GM19025 (cell line): ENCODE measurements at regions not wholly inside any gene's neighbourhood (a gene's known extent, or its start where the extent isn't known, plus 50 kb on each side); places are given as distances from the start of the nearest gene placed in this dataset.
"Not testable (repeated sequence)": the region's sequence is repeated elsewhere in the genome, so short reads cannot be mapped to it uniquely, and the experiment has no call there.

Source experiments
- ATAC-seq: cut with Tn5 transposase; IDR thresholded peaks from one replicate; pipeline ENCODE4 v1.9.1; 2021; ENCODE audit warnings: mild to moderate bottlenecking, low read depth, moderate library complexity; ENCODE audit not compliant: unreplicated experiment

DNA sequence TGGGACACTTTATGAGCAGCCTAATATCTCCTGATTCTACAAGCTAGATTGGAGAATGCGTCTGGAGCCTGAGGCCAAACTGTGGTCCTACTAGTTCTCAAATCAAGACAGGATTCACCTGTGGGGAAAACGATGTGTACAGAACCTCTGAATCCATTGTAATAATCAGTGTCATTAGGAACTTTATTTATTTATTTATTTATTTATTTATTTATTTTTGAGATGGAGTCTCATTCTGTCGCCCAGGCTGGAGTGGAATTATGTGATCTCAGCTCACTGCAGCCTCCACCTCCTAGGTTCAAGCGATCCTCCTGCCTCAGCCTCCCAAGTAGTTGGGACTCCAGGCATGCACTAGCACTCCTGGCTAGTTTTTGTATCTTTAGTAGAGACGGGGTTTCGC lies 52.6 kb upstream of the KIF26B start:
- not testable (repeated sequence) for ATAC-seq

DNA sequence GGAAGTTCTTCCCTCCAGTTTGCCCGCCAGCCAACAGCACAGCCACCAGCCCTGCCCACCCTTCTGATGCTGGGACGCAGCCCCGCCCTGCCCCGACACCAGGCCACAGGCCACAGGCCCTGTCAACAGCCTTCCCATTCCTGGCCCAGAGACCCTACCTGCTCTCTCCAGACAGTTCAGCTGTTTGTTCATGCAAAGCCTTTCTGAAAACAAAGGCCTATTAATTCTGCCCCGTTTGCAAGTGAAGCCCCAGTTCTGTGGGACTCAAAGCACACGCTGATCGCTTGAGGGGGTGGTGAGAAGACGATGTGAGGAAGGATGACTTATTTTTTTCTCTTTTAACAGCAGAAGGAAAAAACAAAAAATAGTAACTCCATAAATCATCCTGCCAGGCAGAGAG lies 55.4 kb upstream of the KIF26B start:
- ATAC-seq: no peak

- ATAC-seq: no peak
These were observed 55.9 kb upstream of the KIF26B start for GRCh38 chr1:245098924-245099323.

DNA sequence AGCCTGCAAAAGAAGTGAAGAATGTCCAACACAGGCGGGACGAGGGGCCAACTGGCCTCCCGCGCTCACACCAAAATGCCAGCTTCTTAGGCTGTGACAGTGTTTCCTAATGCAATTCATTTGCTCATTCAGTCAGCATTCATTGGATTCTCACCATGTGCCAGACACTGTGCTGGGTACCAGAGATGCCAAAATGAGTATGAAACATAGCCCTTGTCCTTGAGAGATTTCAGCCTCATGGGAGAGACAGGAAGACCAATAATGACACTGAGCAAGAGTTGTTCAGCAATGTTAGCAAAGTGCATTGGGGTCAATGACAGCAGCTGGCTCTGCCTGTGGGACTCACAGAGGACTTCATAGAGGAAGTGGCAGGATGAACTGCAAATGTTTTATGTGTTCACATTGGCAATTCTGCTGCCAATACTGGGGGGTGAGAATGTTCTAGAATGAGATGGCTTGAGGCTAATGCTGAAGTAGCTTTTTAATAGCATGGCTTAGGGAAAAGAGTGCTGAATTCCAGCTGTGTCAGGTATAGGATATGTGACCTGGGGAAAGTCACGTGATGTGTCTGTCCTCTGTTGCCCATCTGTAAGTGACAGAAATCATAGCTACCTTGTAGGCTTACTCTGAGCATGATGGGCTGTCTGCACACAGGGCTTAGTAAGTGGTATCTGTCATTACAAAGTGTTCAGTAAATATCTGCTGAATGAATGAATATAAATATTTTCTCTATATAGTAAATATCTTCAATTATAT lies 58.3 kb upstream of the KIF26B start:
- ATAC-seq: no peak

DNA sequence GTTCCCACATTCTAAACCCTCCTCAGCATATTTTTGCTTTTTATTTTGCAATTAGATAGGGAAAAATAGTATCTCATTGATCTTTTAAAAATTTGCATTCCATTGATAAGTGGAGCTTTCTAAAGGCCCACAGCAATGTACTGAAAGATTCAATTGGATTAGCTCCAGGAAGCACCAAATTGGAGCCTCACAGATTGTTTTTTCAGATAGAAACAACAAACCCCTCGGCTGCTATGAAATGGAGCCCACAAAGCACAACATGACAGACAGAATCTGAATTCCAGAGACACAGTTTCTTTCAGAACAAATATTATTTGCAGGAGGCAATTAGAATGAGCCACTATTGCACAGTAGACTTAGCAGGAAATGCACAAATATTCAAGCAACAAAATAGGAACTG lies 58.9 kb upstream of the KIF26B start:
- no peak for ATAC-seq

- ATAC-seq: no peak
These were observed 59.8 kb upstream of the KIF26B start for GRCh38 chr1:245094954-245095353.

DNA sequence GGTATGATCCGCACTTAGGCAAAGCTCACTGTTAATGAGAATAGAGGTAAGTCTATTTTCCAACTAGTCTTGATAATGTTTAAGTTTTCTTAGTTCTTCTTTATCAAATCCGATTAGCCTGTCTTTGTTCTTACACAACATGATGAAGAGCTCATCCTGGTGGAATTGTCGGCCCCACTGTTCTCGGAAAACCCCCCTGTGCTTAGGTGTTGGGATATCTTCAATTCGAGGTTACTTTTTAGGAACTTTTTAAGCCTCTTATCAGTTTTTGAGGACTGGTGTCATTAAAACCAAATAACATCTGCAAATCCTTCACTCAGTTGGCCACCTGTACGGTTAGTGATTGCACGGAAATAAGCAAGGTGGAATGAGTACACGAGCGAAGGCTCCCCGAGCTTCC lies 60.7 kb upstream of the KIF26B start:
- ATAC-seq: no peak

GRCh38 chr1:245092638-245092976 lies 62.2 kb upstream of the KIF26B start:
- ATAC-seq: no peak

DNA sequence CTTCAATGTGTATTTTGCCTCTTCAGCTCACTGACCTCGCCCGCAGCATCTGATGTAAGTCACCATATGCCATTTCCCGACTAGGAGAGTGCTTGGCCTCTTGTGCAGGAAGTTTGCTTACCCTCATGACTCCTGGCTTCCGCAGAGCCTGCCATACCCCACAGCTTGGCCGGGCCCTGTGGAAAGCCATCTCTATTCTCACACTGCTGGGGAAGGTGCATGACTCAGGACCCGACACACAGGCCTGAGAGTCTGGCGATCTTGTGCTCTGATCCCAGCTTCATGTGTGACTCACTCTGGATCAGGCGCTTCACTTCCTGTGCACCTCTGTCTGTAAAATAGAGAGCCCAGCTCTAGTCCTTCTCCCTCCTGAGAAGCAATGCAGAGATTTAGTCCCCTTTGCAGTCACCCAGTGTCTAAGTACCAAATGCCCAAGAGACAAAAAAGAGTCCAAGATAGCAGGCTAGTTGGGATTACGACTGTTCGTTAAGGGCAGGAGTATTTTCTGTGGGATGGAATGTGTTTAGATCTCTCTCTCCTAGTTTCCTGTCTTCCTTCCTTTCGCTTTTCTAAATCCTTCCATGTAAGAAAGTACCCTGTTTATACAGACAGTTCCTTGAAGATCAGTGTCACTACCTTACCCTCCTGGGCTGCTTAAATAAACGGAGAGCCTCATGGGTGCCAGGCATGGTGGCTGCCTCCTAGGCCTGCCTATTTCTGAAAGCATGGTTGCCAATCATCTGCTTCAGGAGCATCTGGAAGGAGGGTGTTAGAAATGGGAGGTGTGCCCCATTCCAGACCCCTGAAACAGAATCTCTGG lies 62.8 kb upstream of the KIF26B start:
- no peak for ATAC-seq

GRCh38 chr1:245091171-245091621 lies 63.6 kb upstream of the KIF26B start:
- no peak for ATAC-seq

GRCh38 chr1:245090491-245091090 lies 64.2 kb upstream of the KIF26B start:
- no peak for ATAC-seq

DNA sequence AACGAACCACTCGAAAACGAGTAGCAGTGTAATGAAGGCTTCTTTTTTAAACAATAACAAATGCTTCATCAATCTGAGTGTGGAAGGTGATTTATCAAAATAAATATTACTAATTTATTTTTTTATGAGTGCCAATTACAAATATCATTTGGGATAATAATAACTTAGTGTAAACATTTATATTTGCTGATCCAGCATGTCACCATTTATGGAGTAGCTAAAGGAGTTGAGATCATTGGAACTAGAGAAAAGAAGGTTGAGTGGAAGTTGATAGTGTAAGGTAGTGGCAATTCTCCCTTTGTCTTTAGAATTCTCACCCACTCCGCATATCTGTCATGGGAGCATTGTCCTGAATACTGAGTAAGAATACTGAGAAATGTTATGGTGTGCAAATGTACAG lies 67.1 kb upstream of the KIF26B start:
- no peak for ATAC-seq

- no peak for ATAC-seq
These were observed 68.3 kb upstream of the KIF26B start for GRCh38 chr1:245086389-245086969.

- peak; percentile 72 for ATAC-seq
These were observed 69.2 kb upstream of the KIF26B start for GRCh38 chr1:245085508-245086095.

DNA sequence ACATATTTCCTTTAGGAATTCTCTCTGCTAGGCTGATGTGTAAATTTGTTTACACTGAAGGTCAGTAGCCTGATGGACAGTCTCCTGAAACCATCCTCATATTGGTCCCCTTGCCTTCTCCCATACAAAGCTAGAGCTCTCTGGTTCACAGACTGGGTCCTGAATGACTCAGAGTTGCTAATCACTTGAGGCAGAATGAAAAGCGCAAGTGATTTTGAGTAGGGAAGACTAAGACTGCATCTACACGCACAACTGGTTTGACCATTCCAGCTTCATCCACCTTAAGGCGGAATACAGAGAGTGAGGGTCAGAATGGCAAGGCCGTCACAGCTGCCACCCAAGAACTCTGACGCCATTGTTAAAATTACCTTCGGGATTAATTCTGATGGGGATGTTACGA lies 70.2 kb upstream of the KIF26B start:
- ATAC-seq: no peak

DNA sequence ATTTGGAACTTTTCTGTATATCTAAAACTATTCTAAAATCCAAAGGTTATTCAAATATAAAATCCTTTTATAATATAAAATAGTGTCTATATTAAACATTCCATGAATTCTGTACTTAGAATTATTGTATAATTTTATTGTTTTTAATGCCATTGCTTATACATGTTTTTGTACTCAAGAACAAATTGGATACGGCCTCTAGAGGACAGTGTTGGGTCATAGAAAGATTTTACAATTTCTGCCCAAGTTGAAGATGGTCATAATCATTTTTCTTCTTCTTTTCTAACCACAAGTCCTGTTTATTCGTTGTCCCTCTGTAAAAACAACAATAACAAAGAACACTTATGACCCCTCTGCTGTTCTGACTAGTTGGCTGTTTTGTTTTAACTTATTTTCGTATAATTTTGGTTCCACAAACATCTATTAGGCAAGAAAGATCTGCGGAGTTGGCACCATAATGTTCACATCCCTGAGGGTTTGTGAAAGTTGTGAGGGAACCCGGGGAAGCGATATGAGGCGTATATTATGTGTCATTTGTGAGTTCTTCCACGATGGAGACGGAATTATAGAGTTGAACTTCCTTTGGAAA lies 75.7 kb upstream of the KIF26B start:
- ATAC-seq: no peak

GRCh38 chr1:245074898-245075297 lies 79.9 kb upstream of the KIF26B start:
- no peak for ATAC-seq

GRCh38 chr1:245074232-245074747 lies 80.5 kb upstream of the KIF26B start:
- ATAC-seq: no peak

DNA sequence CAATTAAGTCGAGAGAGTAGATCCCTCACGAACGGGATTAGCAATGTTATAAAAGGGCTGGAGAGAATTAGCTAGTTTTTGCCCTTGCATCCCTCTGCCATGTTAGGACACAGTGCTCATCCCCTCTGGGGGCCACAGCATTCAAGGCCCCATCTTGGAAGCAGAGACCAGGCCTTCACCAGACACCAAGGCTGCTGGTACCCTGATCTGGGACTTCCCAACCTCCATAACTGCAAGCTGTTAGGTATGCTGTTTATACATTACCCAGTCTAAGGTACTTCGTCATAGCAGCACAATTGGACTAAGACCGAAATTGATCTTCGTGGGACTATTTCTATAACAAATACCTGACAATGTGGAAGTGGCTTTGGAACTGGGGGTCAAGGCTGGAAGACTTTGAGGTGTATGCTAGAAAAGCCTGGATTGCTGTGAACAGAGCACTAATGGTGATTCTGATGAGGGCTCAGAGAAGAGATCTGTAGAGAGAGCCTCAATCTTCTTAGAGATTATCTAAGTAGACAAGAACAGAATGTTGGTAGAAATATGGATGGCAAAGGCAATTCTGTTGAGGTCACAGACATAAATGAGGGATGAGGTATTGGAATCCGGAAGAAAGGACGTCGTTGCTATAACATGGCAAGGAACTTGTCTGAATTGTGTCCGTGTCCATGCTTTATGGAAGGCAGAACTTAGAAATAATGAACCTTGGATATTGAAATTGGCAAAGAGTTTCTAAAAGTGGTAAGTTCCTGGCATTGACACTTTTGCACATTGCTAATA lies 83.8 kb upstream of the KIF26B start:
- ATAC-seq: no peak
